Spleen (tissue), 7 donors: ENCODE measurements at regions not wholly inside any gene's neighbourhood (a gene's known extent, or its start where the extent isn't known, plus 50 kb on each side); places are given as distances from the start of the nearest gene placed in this dataset.

Experiments used
- CTCF ChIP-seq, 11 experiments: fragments of 200-600 bp in 7 of 11; fragments of 450-650 bp in 4 of 11; sonication (generic) in 4 of 11; IDR thresholded peaks in 8 of 11; conservative IDR thresholded peaks in 3 of 11; 1 replicate in 7 of 11; 2 replicates in 4 of 11; pipeline versions ENCODE4 v1.4.0 to v1.8.0; 2016 to 2021; ENCODE audit warnings: antibody characterized with exemption in 11 of 11, inconsistent platforms in 4 of 11, mild to moderate bottlenecking in 1 of 11
- POLR2A ChIP-seq, 3 donors: fragments of 450-650 bp; IDR thresholded peaks; one replicate each; pipeline ENCODE4 v1.5.1; 2017; ENCODE audit warnings: antibody characterized with exemption in 3 of 3, mild to moderate bottlenecking in 1 of 3
- donor health status: DM: no; HTN: no; CAD: no; lungs with moderate emphysema.
- donor health status: DM: no; HTN: no; CAD: no.
- donor health status: DM: no; HTN: no; CAD: no.

DNA sequence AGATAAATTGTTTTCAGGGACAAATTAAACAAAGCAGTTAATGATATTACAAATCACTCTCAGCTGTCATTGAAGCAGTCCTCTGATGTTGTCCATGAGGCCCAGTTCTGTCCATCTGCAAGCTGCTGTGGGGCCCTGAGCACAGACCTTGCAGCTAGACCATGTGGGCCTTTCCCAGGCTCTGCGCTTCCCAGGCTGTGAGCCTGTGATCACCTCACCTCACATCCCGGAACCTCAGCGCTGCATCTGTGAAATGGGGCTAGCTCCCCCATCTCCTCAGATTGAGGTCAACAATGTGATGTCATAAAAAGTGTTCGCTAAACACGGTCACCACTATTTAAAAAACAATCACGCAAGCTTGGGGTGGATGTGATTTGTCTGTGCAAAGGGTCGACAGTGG lies 51.9 kb upstream of the UQCRFS1 start:
- TF ChIP-seq CTCF (IDR thresholded peaks at IDR 0.05 in 8 of 11, conservative IDR thresholded peaks at IDR 0.05 in 3 of 11) = no peak
- TF ChIP-seq POLR2A (IDR thresholded peaks at IDR 0.05) = no peak
